Left cardiac atrium (tissue), 4 donors: ENCODE measurements at regions not wholly inside any gene's neighbourhood (a gene's known extent, or its start where the extent isn't known, plus 50 kb on each side); places are given as distances from the start of the nearest gene placed in this dataset.

Experiments used
- ATAC-seq, 2 donors: fragments of 200-7000 bp; cut with Tn5 transposase; one replicate each; pipeline ENCODE4 v1.9.1; 2020; ENCODE audit warnings: mild to moderate bottlenecking in 2 of 2, moderate library complexity in 2 of 2
- DNase-seq: peaks from one replicate; pipeline ENCODE4 v3.0.0-alpha.2; 2020
- intact Hi-C, 2 donors: fragments of 100-400 bp; cut with DNase I; formaldehyde crosslinking; loops; one replicate each; pipeline versions ENCODE4 v1.14.1 to v1.15.1; 2022 to 2023
- donor health status: DM: no; HTN: yes; CAD: no.
- donor health status: DM: no; HTN: yes; CAD: no; lungs with severe emphysema.
- donor health status: DM: yes; HTN: yes; CAD: no.
- donor health status: Dilated cardiomyopathy.

GRCh38 chr5:124060413-124061067, 548.6 kb downstream of the CSNK1G3 start:
- DNase-seq (no peak), ATAC-seq (no peak)
- intact Hi-C loops, result no loop called here

DNA sequence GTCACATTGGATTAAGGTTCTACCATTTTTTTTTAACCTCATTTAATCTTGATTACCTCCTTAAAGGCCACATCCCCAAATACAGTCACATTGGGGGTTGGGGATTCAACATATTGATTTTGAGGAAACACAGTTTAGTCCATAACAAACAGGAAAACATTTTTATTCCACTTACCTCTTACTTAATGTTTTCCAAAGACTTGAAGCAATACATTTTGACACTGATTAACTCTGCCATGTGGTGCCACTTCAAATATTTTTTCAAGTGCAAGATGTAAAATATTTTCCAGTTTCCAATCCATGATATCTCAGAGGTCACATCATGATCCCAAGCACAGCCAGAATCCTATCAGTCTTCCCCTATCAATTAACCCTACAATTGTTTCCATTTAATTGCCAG, 548.0 kb downstream of the CSNK1G3 start:
- no peak for ATAC-seq
- intact Hi-C loops, result no loop called here
- no peak for DNase-seq

- intact Hi-C loops, result no loop called here
- ATAC-seq (peak in 1 of 2 donors; percentile 78), DNase-seq (no peak)
Measured at GRCh38 chr5:124059200-124059599, 547.2 kb downstream of the CSNK1G3 start.

GRCh38 chr5:124057724-124058231, 545.8 kb downstream of the CSNK1G3 start:
- intact Hi-C loops, result no loop called here
- ATAC-seq (no peak), DNase-seq (no peak)

- intact Hi-C loops, result no loop called here
- ATAC-seq (peak; percentile 67 to 71), DNase-seq (peak; percentile 25)
Measured at GRCh38 chr5:124056991-124057723, 545.2 kb downstream of the CSNK1G3 start.

- DNase-seq (no peak), ATAC-seq (no peak)
- intact Hi-C loops, result no loop called here
Measured at GRCh38 chr5:124056326-124056990, 544.5 kb downstream of the CSNK1G3 start.

DNA sequence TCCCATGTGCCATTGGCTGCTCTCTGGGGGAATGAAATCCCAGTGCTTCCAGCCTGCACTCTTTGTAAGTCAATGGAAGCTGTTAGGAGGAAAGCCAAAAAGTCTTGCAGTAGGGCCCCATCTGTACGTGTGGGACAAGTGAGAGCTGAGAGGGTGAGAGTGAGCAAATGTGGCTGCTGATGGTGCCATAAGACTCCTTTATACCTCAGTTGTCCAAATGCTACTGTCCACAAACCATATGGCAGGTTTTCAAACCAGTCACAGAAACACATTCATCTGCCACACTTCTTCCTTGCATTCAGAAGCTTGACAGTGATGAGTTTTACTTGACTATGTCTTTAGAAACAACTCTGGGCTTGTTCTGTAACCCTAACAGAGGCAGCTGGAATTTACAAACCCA, 543.8 kb downstream of the CSNK1G3 start:
- intact Hi-C loops, result no loop called here
- ATAC-seq, result no peak
- no peak for DNase-seq

- intact Hi-C loops, result no loop called here
- DNase-seq, result no peak
- no peak for ATAC-seq
Measured at GRCh38 chr5:124054564-124054963, 542.6 kb downstream of the CSNK1G3 start.

- no peak for DNase-seq
- intact Hi-C loops, result no loop called here
- ATAC-seq, result no peak
Measured at GRCh38 chr5:124053340-124053739, 541.4 kb downstream of the CSNK1G3 start.

- ATAC-seq (no peak), DNase-seq (no peak)
- intact Hi-C loops, result no loop called here
Measured at GRCh38 chr5:124052201-124052600, 540.2 kb downstream of the CSNK1G3 start.

DNA sequence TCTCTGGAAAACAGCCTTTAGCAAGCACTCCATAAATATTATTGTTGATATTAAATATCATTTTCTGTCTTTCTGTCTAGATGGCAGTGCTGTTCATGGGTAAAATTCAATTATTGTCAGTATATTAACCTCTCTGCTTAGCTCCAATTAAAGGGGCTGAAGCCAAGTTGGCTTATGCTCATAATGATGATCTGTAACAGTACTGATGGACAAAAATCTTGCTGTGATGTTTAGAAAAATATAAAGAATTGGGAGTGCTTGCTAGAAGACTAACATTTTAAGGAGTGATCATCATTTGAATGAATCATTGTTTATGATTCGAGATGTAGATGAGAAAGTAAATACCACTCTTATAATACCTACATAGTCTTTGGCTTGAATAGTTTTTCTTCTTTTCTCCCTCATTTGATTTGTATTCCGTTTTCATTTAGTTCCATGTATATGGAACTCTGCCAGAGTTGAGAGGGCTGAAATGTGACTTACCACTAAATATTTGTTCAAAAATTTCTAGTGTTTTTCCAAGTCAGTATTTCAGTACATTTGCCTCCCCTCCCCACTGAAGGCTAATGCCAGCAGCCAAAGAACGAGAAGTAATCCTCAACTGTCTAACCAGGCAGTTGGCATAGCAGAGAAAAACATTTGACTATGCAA, 538.3 kb downstream of the CSNK1G3 start:
- intact Hi-C loops, result no loop called here
- ATAC-seq (no peak), DNase-seq (no peak)

GRCh38 chr5:124045412-124045811, 533.4 kb downstream of the CSNK1G3 start:
- ATAC-seq (no peak), DNase-seq (no peak)
- intact Hi-C loops, result no loop called here

GRCh38 chr5:124044613-124045012, 532.6 kb downstream of the CSNK1G3 start:
- ATAC-seq, result no peak
- no peak for DNase-seq
- intact Hi-C loops, result no loop called here

- ATAC-seq, result no peak
- intact Hi-C loops, result no loop called here
- no peak for DNase-seq
Measured at GRCh38 chr5:124043456-124043855, 531.5 kb downstream of the CSNK1G3 start.

- intact Hi-C loops, result no loop called here
- no peak for DNase-seq
- peak; percentile 84 for ATAC-seq
Measured at GRCh38 chr5:124040799-124041198, 528.8 kb downstream of the CSNK1G3 start.

DNA sequence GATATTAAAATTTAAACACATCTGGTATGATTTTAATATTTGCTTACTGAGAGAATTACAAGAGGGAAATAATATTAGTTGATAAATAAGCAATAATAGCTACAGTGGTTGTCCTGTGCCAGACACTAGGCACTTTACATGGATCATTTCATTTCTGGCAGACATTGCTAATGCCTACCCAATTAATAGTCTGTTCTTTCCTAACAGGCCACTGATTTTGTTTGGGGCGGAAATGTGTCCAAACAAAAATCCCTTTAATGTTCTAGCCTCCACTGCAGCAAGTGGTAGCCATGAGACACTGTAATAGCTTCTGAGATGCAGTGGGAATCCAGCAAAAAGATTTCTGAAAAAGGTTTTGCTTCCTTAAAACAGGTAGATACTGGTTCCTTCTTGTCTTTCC, 527.4 kb downstream of the CSNK1G3 start:
- intact Hi-C loops, result no loop called here
- ATAC-seq (no peak), DNase-seq (no peak)

DNA sequence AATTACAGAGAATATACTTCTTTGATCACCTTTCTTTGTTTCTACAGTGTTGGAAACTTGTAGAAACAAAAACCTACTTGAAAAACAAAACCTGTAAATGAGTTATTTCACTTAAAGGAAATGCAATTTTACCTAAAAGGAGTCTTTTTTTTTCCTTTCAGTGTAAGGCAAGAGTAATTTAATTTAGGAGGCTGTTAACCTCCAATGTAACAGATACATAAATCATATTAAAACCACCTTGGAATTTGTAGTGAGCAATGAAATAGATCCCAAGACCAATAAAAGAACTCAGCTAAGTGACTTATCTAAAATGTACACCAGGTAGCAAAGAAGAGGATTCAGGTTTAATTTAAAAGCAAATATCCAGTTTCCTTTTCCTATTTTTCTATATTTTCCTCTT, 524.8 kb downstream of the CSNK1G3 start:
- ATAC-seq (no peak), DNase-seq (no peak)
- intact Hi-C loops, result no loop called here

DNA sequence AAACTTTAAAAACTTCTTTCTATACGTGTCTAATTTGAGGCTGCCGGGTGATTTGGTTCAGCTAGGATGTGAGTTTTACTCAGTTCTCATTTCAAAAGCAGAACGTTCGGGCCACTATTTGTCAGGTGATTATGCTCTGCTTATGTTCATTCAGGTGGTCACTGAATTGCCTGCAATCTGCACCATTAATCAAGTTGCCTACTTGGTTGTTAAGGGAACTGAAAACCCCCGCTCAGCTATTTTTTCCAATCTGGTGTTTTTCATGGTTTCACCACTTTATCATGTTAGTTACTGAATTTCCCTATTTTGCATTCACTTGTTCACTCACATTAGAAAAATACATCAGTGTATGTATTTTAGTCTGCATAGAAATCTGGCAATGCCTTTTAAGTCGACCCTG, 523.0 kb downstream of the CSNK1G3 start:
- no peak for ATAC-seq
- no peak for DNase-seq
- intact Hi-C loops, result no loop called here

DNA sequence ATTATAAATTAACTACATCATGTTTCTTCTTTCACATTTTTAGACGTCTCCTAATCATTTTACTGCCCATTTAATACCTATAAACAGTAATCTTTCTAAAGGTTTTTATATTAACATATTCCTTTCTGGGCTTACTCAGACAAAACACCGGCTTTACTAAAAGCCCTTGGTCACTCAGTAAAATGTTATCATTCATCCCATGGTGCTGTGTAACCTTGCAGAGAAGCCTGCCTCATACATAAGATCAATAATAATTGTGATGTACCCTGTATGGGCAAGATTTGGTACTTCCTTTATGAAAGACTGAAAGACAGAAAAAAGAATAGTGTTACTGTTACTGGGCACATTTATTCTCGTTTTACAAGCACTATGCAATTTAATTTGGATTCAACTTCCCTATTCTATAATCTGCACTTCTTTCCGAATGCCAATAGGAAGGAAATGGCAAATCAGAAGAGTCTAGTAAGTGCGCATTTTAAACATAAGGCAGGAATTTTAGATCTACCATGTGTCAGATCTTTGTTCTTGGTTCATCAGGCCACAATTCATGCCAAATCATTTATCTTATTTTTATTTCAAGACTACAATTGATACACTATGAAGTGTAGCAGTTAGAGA, 522.2 kb downstream of the CSNK1G3 start:
- ATAC-seq, result no peak
- intact Hi-C loops, result no loop called here

More for the DNA sequence above, 522.2 kb downstream of the CSNK1G3 start:
- no peak for DNase-seq
